Ishikawa (cell line): ENCODE measurements at regions not wholly inside any gene's neighbourhood (a gene's known extent, or its start where the extent isn't known, plus 50 kb on each side); places are given as distances from the start of the nearest gene placed in this dataset.

Source experiments
- FOXM1 ChIP-seq: IDR thresholded peaks from 2 replicates; pipeline ENCODE4 v1.6.1; 2012; ENCODE audit warnings: low read depth, borderline replicate concordance
- MAX ChIP-seq: IDR thresholded peaks from 2 replicates; pipeline ENCODE4 v1.6.1; 2012
- RAD21 ChIP-seq: IDR thresholded peaks from 2 replicates; pipeline ENCODE4 v1.6.1; 2012; ENCODE audit warnings: low read depth
- TAF1 ChIP-seq: IDR thresholded peaks from 2 replicates; pipeline ENCODE4 v1.6.1; 2012; ENCODE audit warnings: low read depth, mild to moderate bottlenecking
- TCF12 ChIP-seq: IDR thresholded peaks from 2 replicates; pipeline ENCODE4 v1.6.1; 2012; ENCODE audit warnings: low read depth
- YY1 ChIP-seq: IDR thresholded peaks from 2 replicates; pipeline ENCODE4 v1.6.1; 2012; ENCODE audit warnings: low read depth

- no peak for TF ChIP-seq TCF12
- TF ChIP-seq MAX, result no peak
- TF ChIP-seq YY1, result no peak
- TF ChIP-seq RAD21, result no peak
- TF ChIP-seq FOXM1, result no peak
- TF ChIP-seq TAF1, result no peak
Observed at GRCh38 chr9:87831159-87831558, 51.5 kb upstream of the SPATA31E1 start.
